ENCODE measurements at regions not wholly inside any gene's neighbourhood (a gene's known extent, or its start where the extent isn't known, plus 50 kb on each side); places are given as distances from the start of the nearest gene placed in this dataset.
"Not testable (repeated sequence)": the region's sequence is repeated elsewhere in the genome, so short reads cannot be mapped to it uniquely, and the experiment has no call there.

GRCh38 chr4:32633421-32633820 lies 1913.3 kb downstream of the PCDH7 start:
- Mint-ChIP-seq H3K27ac (no peak overlapping the region), H3K4me3 (no peak overlapping the region), H3K36me3 (no peaks in the 10 kb centered on the region), H3K9me3 (peaks cover 9% of the 10 kb centered on the region), H3K27me3 (no peaks in the 10 kb centered on the region), H3K4me1 (no peaks in the 10 kb centered on the region)
- DNase-seq = no peak

DNA sequence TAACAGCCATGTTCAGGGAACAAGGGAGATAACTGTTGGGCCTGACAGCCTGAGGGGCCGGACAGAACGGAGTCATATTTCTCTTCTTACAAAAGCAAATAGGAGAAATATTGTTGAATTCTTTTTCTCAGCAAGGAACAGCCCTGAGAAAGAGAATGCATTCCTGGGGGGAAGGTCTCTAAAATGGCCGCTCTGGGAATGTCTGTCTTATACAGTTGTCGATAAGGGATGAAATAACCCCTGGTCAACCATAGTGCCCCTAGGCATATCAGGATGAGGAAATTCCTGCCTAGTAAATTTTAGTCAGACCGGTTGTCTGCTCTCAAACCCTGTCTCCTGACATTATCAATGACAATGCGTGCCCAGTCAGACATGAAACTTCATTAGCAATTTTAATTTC lies 1925.5 kb downstream of the PCDH7 start:
- Mint-ChIP-seq H3K27ac (no peak overlapping the region), H3K4me1 (no peaks in the 10 kb centered on the region), H3K36me3 (no peaks in the 10 kb centered on the region), H3K4me3 (no peak overlapping the region), H3K9me3 (peaks cover 23% of the 10 kb centered on the region), H3K27me3 (no peaks in the 10 kb centered on the region)
- DNase-seq = no peak

DNA sequence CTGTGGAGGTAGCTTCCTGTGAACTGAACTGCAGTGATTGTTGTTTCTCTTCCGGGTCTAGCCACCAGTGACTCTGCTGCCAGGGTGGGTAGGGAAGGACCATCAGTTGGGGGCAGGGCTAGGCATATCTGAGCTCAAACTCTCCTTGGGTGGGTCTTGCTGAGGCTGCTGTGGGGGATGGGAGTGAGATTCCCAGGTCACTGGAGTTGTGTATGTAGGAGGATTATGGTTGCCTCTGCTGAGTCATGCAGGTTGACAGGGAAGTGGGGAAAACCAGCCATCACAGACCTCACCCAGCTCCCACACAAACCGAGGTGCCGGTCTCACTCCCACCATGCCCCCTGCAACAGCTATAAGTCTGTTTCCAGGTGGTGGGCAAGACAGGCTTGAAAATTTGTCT lies 1937.8 kb downstream of the PCDH7 start:
- Mint-ChIP-seq H3K4me3 (no peak overlapping the region), H3K9me3 (peaks cover 4% of the 10 kb centered on the region), H3K36me3 (no peaks in the 10 kb centered on the region), H3K4me1 (no peaks in the 10 kb centered on the region), H3K27me3 (no peaks in the 10 kb centered on the region), H3K27ac (no peak overlapping the region)
- DNase-seq = no peak

DNA sequence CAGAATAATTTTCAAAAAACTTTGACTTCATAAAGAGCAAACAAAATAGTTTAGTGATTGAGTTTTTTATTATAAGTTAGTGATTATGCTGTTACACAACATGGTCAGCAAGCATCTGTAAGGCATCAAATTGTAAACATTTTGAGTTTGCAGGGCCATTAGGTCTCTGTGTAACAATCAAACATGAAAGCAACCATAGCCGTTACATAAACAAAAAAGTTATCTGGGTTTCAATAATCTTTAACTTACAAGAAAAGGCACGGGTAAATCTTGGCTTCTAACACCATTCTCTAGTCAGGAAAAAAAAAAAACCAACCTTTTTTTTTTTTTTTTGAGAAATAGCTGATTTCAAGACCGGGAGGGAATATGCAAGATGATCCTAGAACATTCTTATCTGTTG lies 1941.1 kb downstream of the PCDH7 start:
- no peak overlapping the region for H3K27ac Mint-ChIP-seq
- DNase-seq = no peak
- no peaks in the 10 kb centered on the region for H3K4me1 Mint-ChIP-seq
- peaks cover 7% of the 10 kb centered on the region for H3K9me3 Mint-ChIP-seq
- H3K27me3 Mint-ChIP-seq = no peaks in the 10 kb centered on the region
- no peaks in the 10 kb centered on the region for H3K36me3 Mint-ChIP-seq
- H3K4me3 Mint-ChIP-seq = no peak overlapping the region

- H3K27me3 Mint-ChIP-seq = no peaks in the 10 kb centered on the region
- H3K36me3 Mint-ChIP-seq = no peaks in the 10 kb centered on the region
- H3K4me1 Mint-ChIP-seq = no peaks in the 10 kb centered on the region
- peaks cover 7% of the 10 kb centered on the region for H3K9me3 Mint-ChIP-seq
- no peak for DNase-seq
- no peak overlapping the region for H3K4me3 Mint-ChIP-seq
- no peak overlapping the region for H3K27ac Mint-ChIP-seq
Observed at GRCh38 chr4:32662803-32663202, 1942.6 kb downstream of the PCDH7 start.

DNA sequence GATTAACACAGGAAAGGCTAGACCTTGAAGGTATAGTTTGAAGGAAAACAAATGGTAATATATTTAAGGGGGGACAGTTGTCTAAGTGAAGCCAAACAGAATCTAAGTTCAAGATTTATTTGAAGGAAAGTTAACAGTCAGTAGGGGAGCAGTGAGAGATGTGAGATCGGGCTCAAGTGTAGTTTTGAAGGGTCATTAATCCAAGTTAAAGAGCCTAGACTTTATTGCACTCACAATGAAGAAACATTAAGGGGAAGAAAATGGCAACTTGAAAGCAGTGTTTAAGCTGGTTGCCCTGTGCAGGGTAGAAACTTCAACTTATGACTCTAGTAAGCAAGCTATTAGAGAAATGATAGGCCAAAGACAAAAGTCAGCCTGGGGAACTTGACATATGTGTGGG lies 1952.2 kb downstream of the PCDH7 start:
- H3K36me3 Mint-ChIP-seq = no peaks in the 10 kb centered on the region
- peaks cover 2% of the 10 kb centered on the region for H3K9me3 Mint-ChIP-seq
- H3K27ac Mint-ChIP-seq = no peak overlapping the region
- no peaks in the 10 kb centered on the region for H3K4me1 Mint-ChIP-seq
- DNase-seq = no peak
- H3K4me3 Mint-ChIP-seq = no peak overlapping the region
- no peaks in the 10 kb centered on the region for H3K27me3 Mint-ChIP-seq

DNA sequence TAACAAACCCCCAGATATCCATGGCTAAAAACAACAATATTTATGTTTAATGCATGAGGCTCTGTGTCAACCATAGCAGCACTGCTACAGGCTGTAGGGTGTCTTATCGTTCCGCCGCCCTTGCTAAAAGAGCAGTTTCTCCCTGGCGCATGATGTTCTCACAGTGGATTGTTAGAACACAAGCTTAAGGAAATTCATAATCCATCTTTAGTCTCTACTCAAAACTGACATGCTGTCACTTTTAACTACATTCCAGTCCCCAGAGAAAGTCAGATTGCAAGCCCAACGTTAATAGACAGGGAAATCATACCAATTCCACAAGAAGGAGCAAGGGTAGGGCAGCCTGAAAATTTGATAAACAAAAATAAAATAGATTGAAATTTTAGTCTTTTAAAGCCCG lies 1960.8 kb downstream of the PCDH7 start:
- Mint-ChIP-seq H3K4me1 (no peaks in the 10 kb centered on the region), H3K27me3 (no peaks in the 10 kb centered on the region), H3K9me3 (peaks cover 8% of the 10 kb centered on the region), H3K4me3 (no peak overlapping the region), H3K36me3 (no peaks in the 10 kb centered on the region), H3K27ac (no peak overlapping the region)
- no peak for DNase-seq

DNA sequence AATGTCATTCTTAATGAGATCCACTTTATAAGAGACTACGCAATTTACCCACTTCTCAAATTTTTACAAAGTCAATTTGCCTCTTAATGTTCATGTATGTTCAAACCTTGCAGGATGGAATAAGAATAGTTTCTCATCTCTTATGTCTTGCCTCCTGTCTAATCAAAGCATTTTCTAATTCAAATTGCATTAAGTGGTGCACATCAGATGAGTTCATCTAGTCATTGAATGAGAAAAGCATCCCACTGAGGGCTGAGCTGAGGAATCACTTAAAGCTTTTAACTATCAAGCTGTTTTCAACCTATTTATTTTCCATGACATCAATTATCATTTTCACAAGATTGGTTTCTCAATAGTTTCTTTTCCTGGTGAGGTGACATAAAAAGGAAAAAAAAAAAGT lies 1964.0 kb downstream of the PCDH7 start:
- no peak for DNase-seq
- Mint-ChIP-seq H3K27me3 (no peaks in the 10 kb centered on the region), H3K36me3 (no peaks in the 10 kb centered on the region), H3K4me1 (no peaks in the 10 kb centered on the region), H3K9me3 (peaks cover 7% of the 10 kb centered on the region), H3K4me3 (no peak overlapping the region), H3K27ac (no peak overlapping the region)

DNA sequence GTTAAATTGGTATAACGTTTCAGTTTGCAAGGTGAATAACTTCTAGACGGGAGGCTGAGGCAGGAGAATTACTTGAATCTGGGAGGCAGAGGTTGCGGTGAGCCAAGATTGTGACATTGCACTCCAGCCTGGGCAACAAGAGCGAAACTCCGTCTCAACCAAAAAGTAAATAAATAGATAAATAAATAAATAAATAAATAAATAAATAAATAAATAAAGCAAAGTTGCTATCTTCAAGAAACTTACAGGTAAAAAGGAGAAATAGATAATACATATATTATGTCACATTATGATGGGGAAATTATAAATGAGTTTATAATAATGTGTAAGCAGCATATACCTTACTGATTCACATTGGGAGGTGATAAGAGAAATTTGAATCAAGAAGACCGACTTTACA lies 1966.0 kb downstream of the PCDH7 start:
- Mint-ChIP-seq H3K27ac (no peak overlapping the region), H3K36me3 (no peaks in the 10 kb centered on the region), H3K9me3 (peaks cover 7% of the 10 kb centered on the region), H3K4me1 (no peaks in the 10 kb centered on the region), H3K27me3 (no peaks in the 10 kb centered on the region), H3K4me3 (no peak overlapping the region)
- no peak for DNase-seq

DNA sequence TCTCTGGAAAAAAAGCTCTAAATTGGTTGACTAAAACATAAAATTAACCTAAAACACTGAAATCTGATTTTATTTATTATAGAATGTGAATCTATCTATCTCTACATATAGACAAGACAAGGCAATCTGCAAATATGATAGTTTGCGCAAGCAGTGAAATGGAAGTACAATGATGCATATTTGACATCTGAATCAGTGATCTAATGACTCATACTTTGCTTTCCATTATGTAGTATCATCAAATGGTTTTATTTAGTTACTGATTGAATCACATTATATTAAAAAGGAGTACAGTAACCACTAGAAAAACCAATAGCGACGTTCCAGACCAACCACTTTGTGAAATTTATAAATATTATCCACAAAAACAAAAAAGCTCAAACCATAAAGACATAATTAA lies 1969.3 kb downstream of the PCDH7 start:
- Mint-ChIP-seq H3K36me3 (no peaks in the 10 kb centered on the region), H3K4me1 (no peaks in the 10 kb centered on the region), H3K4me3 (no peak overlapping the region), H3K9me3 (peaks cover 7% of the 10 kb centered on the region), H3K27me3 (no peaks in the 10 kb centered on the region), H3K27ac (no peak overlapping the region)
- no peak for DNase-seq

DNA sequence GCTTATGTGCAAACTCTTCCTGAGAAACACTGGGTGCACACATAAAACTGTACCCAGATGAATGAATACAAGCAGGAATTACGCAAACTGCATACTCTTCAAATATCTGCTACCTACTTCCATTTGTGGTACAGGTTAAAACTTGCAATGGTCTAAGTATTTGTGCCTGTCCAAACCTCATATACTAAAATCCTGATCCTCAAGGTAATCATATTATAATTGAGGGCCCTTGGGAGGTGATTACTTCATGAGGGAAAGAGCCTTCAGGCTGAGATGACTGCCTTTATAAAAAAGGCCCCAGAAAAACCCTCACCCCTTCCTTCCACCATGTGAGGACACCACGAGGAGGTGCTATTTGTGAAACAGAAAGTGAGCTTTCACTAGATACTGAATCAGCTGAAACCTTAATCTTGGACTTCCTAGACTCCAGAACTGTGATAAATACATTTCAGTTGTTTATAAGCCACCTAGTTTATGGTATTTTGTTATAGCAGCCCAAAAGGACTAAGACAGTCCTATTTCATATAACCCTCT lies 1977.2 kb downstream of the PCDH7 start:
- H3K4me1 Mint-ChIP-seq = no peaks in the 10 kb centered on the region
- H3K4me3 Mint-ChIP-seq = no peak overlapping the region
- peaks cover 7% of the 10 kb centered on the region for H3K9me3 Mint-ChIP-seq
- no peaks in the 10 kb centered on the region for H3K27me3 Mint-ChIP-seq
- no peaks in the 10 kb centered on the region for H3K36me3 Mint-ChIP-seq
- no peak overlapping the region for H3K27ac Mint-ChIP-seq
- no peak for DNase-seq

DNA sequence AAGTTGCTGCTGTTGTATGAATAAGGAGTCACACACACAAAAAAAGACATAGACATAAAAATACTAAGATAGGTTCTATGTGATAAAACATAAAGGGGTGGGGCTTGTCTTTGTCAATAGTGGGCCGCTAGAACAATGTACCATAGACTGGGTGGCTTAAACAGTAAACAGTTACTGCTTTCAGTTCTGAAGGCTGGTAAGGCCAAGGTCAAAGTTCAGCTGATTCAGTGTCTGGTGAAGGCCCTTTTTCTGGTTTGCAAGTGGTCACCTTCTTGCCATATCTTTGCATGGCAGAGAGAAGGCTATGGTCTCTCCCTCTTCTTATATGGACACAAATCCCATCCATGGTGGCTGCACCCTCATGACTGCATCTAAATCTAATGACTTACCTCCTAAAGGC lies 1980.7 kb downstream of the PCDH7 start:
- DNase-seq = no peak
- no peaks in the 10 kb centered on the region for H3K4me1 Mint-ChIP-seq
- no peaks in the 10 kb centered on the region for H3K27me3 Mint-ChIP-seq
- no peak overlapping the region for H3K27ac Mint-ChIP-seq
- no peaks in the 10 kb centered on the region for H3K9me3 Mint-ChIP-seq
- no peak overlapping the region for H3K4me3 Mint-ChIP-seq
- no peaks in the 10 kb centered on the region for H3K36me3 Mint-ChIP-seq

DNA sequence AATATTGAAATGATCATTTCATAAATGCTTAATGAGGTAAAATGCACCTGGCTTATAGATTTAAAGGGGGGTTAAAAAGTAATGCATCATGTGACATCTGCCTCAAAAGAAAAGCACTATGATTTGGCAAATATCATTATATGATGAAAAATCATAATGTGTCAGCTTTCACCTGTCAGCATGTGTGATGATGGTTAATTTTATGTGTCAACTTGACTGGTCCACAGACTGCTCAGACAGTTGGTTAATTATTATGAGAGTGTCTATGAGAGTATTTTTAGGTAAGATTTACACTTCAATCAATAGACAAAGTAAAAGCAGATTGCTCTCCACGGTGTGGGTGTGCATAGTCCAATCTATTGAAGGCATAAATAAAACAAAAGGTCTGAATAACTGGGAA lies 1986.7 kb downstream of the PCDH7 start:
- no peak for DNase-seq
- H3K9me3 Mint-ChIP-seq = peaks cover 8% of the 10 kb centered on the region
- no peaks in the 10 kb centered on the region for H3K36me3 Mint-ChIP-seq
- no peak overlapping the region for H3K4me3 Mint-ChIP-seq
- no peak overlapping the region for H3K27ac Mint-ChIP-seq
- no peaks in the 10 kb centered on the region for H3K4me1 Mint-ChIP-seq
- no peaks in the 10 kb centered on the region for H3K27me3 Mint-ChIP-seq

DNA sequence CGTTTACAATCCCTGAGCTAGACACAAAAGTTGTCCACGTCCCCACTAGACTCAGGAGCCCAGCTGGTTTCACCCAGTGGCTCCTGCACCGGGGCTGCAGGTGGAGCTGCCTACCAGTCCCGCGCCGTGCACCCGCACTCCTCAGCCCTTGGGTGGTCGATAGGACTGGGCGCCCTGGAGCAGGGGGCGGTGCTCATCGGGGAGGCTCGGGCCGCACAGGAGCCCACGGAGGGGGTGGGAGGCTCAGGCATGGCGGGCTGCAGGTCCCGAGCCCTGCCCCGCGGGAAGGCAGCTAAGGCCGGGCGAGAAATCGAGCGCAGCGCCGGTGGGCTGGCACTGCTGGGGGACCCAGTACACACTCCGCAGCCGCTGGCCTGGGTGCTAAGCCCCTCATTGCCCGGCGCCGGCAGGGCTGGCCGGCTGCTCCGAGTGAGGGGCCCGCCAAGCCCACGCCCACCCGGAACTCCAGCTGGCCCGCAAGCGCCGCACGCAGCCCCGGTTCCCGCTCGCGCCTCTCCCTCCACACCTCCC lies 1996.0 kb downstream of the PCDH7 start:
- not testable (repeated sequence) for H3K27ac Mint-ChIP-seq, H3K36me3 Mint-ChIP-seq, H3K4me3 Mint-ChIP-seq, H3K27me3 Mint-ChIP-seq, H3K9me3 Mint-ChIP-seq, H3K4me1 Mint-ChIP-seq, DNase-seq

DNA sequence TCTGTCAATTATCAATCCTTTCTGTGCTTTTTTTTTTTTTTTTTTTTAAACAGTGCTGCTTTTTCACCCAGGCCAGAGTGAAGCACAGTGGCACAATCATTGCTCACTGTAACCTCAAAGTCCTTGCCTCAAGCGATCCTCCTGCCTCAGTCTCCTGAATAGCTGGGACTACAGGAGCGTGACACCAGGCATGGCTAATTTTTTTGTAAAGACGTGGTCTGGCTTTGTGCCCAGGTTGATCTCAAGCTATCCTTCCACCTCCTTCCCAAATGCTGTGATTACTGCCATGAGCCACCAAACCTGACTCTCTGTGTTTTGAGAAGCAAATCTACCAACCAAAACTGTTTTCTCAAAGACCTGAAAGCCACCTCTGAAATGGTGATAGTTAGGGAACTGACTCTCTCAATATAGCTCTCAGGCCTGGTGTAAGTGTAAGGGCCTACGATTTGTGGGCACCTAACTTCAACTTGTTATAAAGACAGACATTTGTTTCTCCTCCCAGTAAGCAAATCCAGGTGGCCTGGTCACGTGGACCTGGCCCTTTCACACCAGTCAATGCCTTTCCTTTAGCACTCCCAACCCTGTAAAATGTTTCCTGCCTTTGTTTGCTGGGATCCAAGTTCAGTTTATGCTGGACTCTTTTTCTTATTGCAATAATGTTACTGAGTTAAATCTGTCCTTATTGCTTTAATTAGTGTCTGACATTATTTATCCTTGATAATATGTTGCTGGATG lies 2015.9 kb downstream of the PCDH7 start:
- Mint-ChIP-seq H3K4me3 (no peak overlapping the region), H3K36me3 (no peaks in the 10 kb centered on the region), H3K4me1 (no peaks in the 10 kb centered on the region), H3K9me3 (peaks cover 6% of the 10 kb centered on the region), H3K27me3 (no peaks in the 10 kb centered on the region), H3K27ac (no peak overlapping the region)
- DNase-seq = no peak

GRCh38 chr4:32744211-32744610 lies 2024.0 kb downstream of the PCDH7 start:
- H3K27me3 Mint-ChIP-seq = no peaks in the 10 kb centered on the region
- no peaks in the 10 kb centered on the region for H3K4me1 Mint-ChIP-seq
- H3K36me3 Mint-ChIP-seq = no peaks in the 10 kb centered on the region
- DNase-seq = no peak
- no peak overlapping the region for H3K4me3 Mint-ChIP-seq
- peaks cover 2% of the 10 kb centered on the region for H3K9me3 Mint-ChIP-seq
- H3K27ac Mint-ChIP-seq = no peak overlapping the region
